ENCODE measurements at regions not wholly inside any gene's neighbourhood (a gene's known extent, or its start where the extent isn't known, plus 50 kb on each side); places are given as distances from the start of the nearest gene placed in this dataset.
"Not testable (repeated sequence)": the region's sequence is repeated elsewhere in the genome, so short reads cannot be mapped to it uniquely, and the experiment has no call there.

- intact Hi-C loops (cut with DNase I): no loop called here
- ATAC-seq (no peak), DNase-seq (ENCODE audit: missing footprints) (no peak)
These were observed 113.6 kb upstream of the NXPH2 start for GRCh38 chr2:138893746-138894145.

- intact Hi-C loops (cut with DNase I): no loop called here
- ATAC-seq: no peak
- no peak for DNase-seq (ENCODE audit: missing footprints)
These were observed 100.9 kb upstream of the NXPH2 start for GRCh38 chr2:138881126-138881525.

DNA sequence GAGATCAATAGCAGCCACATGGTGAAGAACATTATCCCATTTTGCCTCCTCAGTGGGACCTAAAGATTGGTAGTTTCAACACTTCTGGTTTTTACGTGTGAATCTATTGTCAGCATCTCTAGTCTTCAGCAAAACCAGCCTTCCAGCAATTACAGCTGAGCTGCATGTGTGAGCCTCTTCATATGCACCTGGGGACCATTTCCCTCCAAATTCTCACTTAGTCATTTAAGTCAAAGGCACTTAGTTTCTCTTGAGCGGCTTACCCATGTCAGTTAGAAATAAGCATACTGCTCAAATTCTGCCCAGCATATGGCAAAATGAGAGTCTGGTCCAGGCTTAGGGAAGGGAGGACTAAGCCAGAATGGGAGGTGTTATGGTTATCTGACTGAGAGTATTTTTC is 99.7 kb upstream of the NXPH2 start:
- ATAC-seq: no peak
- no peak for DNase-seq (ENCODE audit: missing footprints)
- intact Hi-C loops (cut with DNase I): no loop called here

DNA sequence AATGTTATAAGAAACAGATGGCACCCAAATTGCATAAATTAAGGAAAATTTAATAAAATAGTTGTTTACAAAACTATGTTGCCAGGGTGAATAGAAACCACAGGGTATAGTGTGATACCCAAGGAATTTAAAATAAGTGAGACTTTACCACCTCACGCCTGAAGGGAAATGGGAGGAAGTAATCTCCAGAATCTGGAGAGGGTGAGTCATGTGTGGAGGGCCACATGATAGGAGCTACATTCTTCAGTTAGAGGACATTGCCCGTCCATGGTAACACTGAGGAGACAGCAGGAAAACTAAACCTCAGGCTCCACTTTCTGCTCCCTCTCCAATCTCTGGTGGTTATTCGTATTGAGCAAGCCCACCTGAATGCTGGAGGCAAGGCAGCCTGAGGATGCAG is 97.2 kb upstream of the NXPH2 start:
- intact Hi-C loops (cut with DNase I): no loop called here
- no peak for ATAC-seq
- no peak for DNase-seq (ENCODE audit: missing footprints)

GRCh38 chr2:138874251-138874650 is 94.1 kb upstream of the NXPH2 start:
- intact Hi-C loops (cut with DNase I): no loop called here
- ATAC-seq (no peak), DNase-seq (ENCODE audit: missing footprints) (no peak)

DNA sequence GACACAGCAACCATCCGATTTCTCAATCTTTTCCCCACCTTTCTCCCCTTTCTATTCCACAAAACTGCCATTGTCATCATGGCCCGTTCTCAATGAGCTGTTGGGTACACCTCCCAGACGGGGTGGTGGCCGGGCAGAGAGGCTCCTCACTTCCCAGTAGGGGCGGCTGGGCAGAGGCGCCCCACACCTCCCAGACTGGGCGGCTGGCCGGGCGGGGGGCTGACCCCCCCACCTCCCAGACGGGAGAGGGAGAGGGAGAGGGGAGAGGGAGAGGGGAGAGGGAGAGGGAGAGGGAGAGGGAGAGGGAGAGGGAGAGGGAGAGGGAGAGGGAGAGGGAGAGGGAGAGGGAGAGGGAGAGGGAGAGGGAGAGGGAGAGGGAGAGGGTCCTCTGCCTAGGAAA is 91.9 kb upstream of the NXPH2 start:
- ATAC-seq; intact Hi-C loops (cut with DNase I): not testable (repeated sequence)

GRCh38 chr2:138871312-138871711 is 91.1 kb upstream of the NXPH2 start:
- no peak for ATAC-seq
- intact Hi-C loops (cut with DNase I): no loop called here
- no peak for DNase-seq (ENCODE audit: missing footprints)

More for the DNA sequence above, 91.9 kb upstream of the NXPH2 start:
- DNase-seq (ENCODE audit: missing footprints): not testable (repeated sequence)

DNA sequence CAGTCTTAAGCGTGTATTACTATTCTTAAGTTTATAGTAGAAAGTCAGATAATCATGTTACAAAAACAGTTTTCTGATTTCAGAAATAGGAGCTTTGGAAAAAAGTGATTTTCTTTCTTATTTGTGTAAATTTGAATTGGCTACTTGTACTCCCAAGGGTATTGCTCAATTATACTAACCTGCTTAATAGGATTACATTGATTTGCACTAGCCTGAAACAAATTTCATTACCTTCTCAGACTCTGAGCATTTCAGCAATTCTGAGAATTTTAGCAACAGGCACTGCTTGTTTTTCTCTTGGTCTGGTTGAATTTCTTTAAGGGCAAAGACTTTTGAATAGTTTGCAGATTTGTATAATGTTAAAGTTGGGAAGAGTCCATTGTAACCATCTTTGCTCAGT is 87.2 kb upstream of the NXPH2 start:
- intact Hi-C loops (cut with DNase I): no loop called here

DNA sequence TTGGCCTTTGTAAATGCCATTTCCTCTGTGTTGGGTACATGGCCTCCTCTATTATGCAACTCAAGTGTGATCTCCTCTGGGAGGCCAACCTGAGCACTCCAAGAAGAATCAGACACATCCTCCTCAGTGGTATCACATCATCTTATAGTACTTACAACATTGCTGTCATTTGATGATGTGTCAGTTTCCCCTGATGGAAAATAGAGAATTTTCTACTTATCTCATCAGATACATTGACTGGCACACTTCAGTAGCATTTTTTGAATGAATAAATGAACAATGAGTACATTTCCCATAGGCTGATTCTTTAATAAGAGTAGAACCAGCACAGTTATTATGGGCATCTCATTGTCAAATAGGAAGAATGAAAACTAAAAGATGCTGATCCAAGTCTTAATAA is 86.6 kb upstream of the NXPH2 start:
- DNase-seq (ENCODE audit: missing footprints) (no peak), ATAC-seq (no peak)
- intact Hi-C loops (cut with DNase I): no loop called here

More for the DNA sequence above, 87.2 kb upstream of the NXPH2 start:
- DNase-seq (ENCODE audit: missing footprints) (no peak), ATAC-seq (no peak)

DNA sequence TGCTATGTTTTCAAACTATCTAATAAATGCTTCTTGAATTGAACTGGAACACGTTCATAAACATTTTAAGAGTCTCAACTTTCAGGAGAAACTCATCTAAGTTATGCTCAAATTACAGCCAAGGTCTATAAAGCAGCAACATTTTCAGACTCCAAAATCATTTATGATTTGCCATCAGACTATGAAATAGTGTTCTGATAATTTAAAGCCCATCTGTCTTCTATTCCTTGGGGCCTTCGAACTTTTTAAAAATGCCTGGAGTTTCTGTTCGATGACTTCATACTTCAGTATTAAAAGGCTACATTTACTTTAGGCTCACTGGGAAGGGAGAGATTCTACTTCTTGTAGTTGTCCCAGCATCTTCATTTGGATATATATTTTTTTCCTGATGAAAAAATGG is 73.6 kb upstream of the NXPH2 start:
- ATAC-seq (no peak), DNase-seq (ENCODE audit: missing footprints) (no peak)
- intact Hi-C loops (cut with DNase I): no loop called here

GRCh38 chr2:138853296-138853695 is 73.1 kb upstream of the NXPH2 start:
- no peak for ATAC-seq
- DNase-seq (ENCODE audit: missing footprints): no peak
- intact Hi-C loops (cut with DNase I): no loop called here

DNA sequence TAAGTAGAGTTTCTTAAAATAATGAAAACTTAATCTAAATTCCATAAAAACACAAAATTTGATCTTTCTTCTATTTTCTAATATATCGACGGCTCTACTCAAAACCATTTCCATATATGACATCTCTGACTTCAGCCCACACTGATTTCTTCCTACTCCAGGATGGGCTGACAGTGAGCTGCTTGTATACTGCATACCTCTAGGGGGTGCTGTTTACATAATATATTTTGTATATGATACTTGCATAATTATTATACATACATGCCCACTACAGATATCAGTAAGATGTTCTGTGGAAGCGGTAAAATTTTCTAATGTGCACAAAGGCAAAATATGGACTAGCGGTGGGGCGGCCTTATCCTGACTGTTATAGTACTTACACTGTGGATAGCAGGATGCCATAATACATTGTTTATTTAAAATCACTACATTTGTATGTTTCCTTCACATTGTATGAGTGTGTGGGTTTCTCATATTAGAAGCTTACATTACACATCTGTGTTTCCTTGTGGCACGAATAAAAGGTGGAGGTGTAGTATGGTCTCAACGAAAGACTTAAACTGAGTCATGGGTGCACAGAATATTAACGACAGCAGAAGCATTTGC is 66.1 kb upstream of the NXPH2 start:
- no peak for DNase-seq (ENCODE audit: missing footprints)
- intact Hi-C loops (cut with DNase I): no loop called here
- ATAC-seq: no peak

- no peak for ATAC-seq
- intact Hi-C loops (cut with DNase I): no loop called here
- no peak for DNase-seq (ENCODE audit: missing footprints)
These were observed 62.2 kb upstream of the NXPH2 start for GRCh38 chr2:138842341-138842740.

DNA sequence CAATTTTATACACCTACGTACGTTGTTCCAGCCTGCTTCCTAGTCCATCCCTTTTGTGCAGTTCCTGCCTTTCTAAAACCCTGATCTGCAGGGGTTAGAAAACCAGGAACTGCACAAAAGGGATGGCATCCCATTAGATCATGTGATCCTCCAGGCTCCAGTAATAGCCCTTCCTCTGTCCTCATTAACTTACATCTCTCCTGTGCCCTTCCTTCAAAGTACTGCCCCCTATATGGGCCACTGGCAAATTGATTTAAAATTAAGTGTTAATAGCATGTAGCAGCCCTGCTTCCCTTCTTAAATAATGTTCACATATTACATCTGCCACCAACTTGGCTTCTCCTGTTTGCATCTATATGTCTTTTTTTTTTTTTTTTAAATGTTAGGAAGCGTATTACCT is 61.3 kb upstream of the NXPH2 start:
- DNase-seq (ENCODE audit: missing footprints) (no peak), ATAC-seq (no peak)
- intact Hi-C loops (cut with DNase I): no loop called here

- intact Hi-C loops (cut with DNase I): no loop called here
- DNase-seq (ENCODE audit: missing footprints) (no peak), ATAC-seq (no peak)
These were observed 58.8 kb upstream of the NXPH2 start for GRCh38 chr2:138838851-138839620.

- DNase-seq (ENCODE audit: missing footprints) (no peak), ATAC-seq (no peak)
- intact Hi-C loops (cut with DNase I): no loop called here
These were observed 51.5 kb upstream of the NXPH2 start for GRCh38 chr2:138831691-138832090.

DNA sequence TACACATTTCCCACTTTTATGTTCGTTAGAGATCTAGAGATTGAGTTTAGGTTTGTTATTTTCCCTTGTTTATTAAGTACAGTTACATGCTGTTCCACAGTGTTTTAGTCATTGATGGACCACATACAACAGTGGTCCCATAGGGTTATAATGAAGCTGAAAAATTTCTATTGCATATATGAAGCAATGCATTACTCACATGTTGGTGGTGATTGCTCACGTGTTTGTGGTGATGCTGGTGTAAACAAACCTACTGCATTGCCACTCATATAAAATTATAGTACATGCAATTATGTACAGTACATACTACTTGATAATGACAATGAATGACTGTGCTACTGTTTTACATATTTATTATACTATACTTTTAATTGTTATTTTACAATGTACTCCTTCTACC is 51.0 kb upstream of the NXPH2 start:
- ATAC-seq: no peak
- intact Hi-C loops (cut with DNase I): no loop called here

GRCh38 chr2:138830547-138830946 is 50.4 kb upstream of the NXPH2 start:
- intact Hi-C loops (cut with DNase I): no loop called here
- no peak for ATAC-seq
- DNase-seq (ENCODE audit: missing footprints): no peak

More for the DNA sequence above, 51.0 kb upstream of the NXPH2 start:
- no peak for DNase-seq (ENCODE audit: missing footprints)

Measured in Right ventricle myocardium inferior (tissue), 1 donor.